Upper lobe of right lung (tissue), 1 donor: ENCODE measurements at regions not wholly inside any gene's neighbourhood (a gene's known extent, or its start where the extent isn't known, plus 50 kb on each side); places are given as distances from the start of the nearest gene placed in this dataset.

Source experiments
- ATAC-seq: fragments of 200-7000 bp; cut with Tn5 transposase; one replicate; pipeline ENCODE4 v1.9.1; 2020; ENCODE audit warnings: mild to moderate bottlenecking, moderate library complexity
- DNase-seq: peaks from one replicate; pipeline ENCODE4 v3.0.0-alpha.2; 2020
- H3K27ac ChIP-seq: fragments of 200-600 bp; one replicate; pipeline ENCODE4 v1.8.0; 2022
- H3K27me3 ChIP-seq: fragments of 200-600 bp; one replicate; pipeline ENCODE4 v1.8.0; 2022; ENCODE audit warnings: mild to moderate bottlenecking
- H3K36me3 ChIP-seq: fragments of 200-600 bp; one replicate; pipeline ENCODE4 v1.8.0; 2022
- H3K4me1 ChIP-seq: fragments of 200-600 bp; one replicate; pipeline ENCODE4 v1.8.0; 2022
- H3K4me3 ChIP-seq: fragments of 200-600 bp; one replicate; pipeline ENCODE4 v1.8.0; 2022; ENCODE audit warnings: mild to moderate bottlenecking
- H3K9me3 ChIP-seq: fragments of 200-600 bp; one replicate; pipeline ENCODE4 v1.8.0; 2022
- intact Hi-C: fragments of 100-400 bp; cut with DNase I; formaldehyde crosslinking; loops from one replicate; pipeline ENCODE4 v1.11.0; 2022
- TF ChIP-seq, protein P1 (sequence below): fragments of 200-600 bp; IDR thresholded peaks from one replicate; pipeline ENCODE4 v1.8.0; 2022; ENCODE audit warnings: antibody characterized with exemption
- donor health status: DM: no; HTN: yes; CAD: no; lungs with severe emphysema.

DNA sequence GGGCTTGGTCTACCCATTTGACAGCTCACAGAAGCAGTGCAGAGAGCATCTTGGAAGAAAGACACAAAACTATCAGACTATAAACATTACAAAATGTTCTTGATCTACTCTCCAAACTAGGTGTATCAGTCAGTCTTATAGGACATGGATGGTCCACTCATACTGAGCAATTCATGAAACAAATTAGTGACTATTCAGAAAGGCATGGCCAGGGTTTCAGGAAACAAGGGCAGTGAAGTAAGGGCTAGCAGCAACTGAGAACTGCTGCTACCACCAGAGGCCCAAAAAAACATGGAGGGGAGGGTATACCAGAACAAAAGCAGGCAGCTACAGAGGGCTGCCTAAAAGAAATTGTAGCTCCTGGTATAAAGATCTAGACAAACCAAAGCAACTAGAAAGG lies 287.0 kb downstream of the PIK3R1 start:
- no peak for DNase-seq

GRCh38 chr5:68504306-68504705 lies 288.8 kb downstream of the PIK3R1 start:
- TF ChIP-seq, protein P1, sequence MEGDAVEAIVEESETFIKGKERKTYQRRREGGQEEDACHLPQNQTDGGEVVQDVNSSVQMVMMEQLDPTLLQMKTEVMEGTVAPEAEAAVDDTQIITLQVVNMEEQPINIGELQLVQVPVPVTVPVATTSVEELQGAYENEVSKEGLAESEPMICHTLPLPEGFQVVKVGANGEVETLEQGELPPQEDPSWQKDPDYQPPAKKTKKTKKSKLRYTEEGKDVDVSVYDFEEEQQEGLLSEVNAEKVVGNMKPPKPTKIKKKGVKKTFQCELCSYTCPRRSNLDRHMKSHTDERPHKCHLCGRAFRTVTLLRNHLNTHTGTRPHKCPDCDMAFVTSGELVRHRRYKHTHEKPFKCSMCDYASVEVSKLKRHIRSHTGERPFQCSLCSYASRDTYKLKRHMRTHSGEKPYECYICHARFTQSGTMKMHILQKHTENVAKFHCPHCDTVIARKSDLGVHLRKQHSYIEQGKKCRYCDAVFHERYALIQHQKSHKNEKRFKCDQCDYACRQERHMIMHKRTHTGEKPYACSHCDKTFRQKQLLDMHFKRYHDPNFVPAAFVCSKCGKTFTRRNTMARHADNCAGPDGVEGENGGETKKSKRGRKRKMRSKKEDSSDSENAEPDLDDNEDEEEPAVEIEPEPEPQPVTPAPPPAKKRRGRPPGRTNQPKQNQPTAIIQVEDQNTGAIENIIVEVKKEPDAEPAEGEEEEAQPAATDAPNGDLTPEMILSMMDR, result no peak
- DNase-seq, result no peak
- no peaks in the 10 kb centered on the region for H3K9me3 ChIP-seq
- no peak overlapping the region for H3K4me3 ChIP-seq
- intact Hi-C loops, result no loop called here
- H3K4me1 ChIP-seq, result no peaks in the 10 kb centered on the region
- H3K27ac ChIP-seq, result no peak overlapping the region
- no peaks in the 10 kb centered on the region for H3K36me3 ChIP-seq
- no peak for ATAC-seq
- no peaks in the 10 kb centered on the region for H3K27me3 ChIP-seq

More for the DNA sequence above, 287.0 kb downstream of the PIK3R1 start:
- intact Hi-C loops, result no loop called here
- TF ChIP-seq, protein P1, result no peak
- Histone ChIP-seq H3K4me3 (no peak overlapping the region), H3K27ac (no peak overlapping the region), H3K9me3 (no peaks in the 10 kb centered on the region), H3K27me3 (no peaks in the 10 kb centered on the region), H3K36me3 (no peaks in the 10 kb centered on the region), H3K4me1 (no peaks in the 10 kb centered on the region)
- no peak for ATAC-seq

- DNase-seq (no peak), ATAC-seq (no peak)
- no peaks in the 10 kb centered on the region for H3K9me3 ChIP-seq
- H3K27ac ChIP-seq, result no peak overlapping the region
- no peaks in the 10 kb centered on the region for H3K36me3 ChIP-seq
- no peaks in the 10 kb centered on the region for H3K27me3 ChIP-seq
- intact Hi-C loops, result no loop called here
- H3K4me1 ChIP-seq, result no peaks in the 10 kb centered on the region
- no peak overlapping the region for H3K4me3 ChIP-seq
- TF ChIP-seq, protein P1, result no peak
Observed at GRCh38 chr5:68505917-68506860, 290.6 kb downstream of the PIK3R1 start.

- Histone ChIP-seq H3K9me3 (no peaks in the 10 kb centered on the region), H3K4me1 (no peaks in the 10 kb centered on the region), H3K4me3 (no peak overlapping the region), H3K27me3 (no peaks in the 10 kb centered on the region), H3K36me3 (no peaks in the 10 kb centered on the region), H3K27ac (no peak overlapping the region)
- intact Hi-C loops, result no loop called here
- TF ChIP-seq, protein P1, result no peak
- DNase-seq (no peak), ATAC-seq (no peak)
Observed at GRCh38 chr5:68515514-68515913, 300.0 kb downstream of the PIK3R1 start.

DNA sequence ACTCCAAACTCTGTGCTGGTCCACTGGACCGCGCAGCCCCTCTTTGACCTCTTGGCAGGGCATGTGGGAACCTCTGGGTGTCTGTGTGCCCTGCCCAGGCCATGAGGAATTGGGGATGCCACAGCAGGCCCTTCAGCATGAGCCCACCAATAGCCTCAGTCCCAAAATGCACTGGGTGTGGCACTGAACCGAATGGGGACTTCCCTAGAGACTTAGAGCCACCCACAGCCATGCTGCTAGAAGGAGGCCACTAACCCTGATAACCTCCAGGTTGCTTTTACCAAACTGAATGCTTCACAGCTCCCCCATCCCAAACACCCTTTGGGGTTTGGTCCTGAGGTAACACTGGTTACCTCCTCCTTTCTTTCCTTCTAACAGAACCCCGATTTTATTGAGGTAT lies 302.7 kb downstream of the PIK3R1 start:
- ATAC-seq (no peak), DNase-seq (no peak)
- intact Hi-C loops, result no loop called here
- Histone ChIP-seq H3K4me3 (no peak overlapping the region), H3K27me3 (no peaks in the 10 kb centered on the region), H3K4me1 (no peaks in the 10 kb centered on the region), H3K9me3 (no peaks in the 10 kb centered on the region), H3K27ac (no peak overlapping the region), H3K36me3 (no peaks in the 10 kb centered on the region)
- TF ChIP-seq, protein P1, result no peak
